ENCODE measurements at regions not wholly inside any gene's neighbourhood (a gene's known extent, or its start where the extent isn't known, plus 50 kb on each side); places are given as distances from the start of the nearest gene placed in this dataset.

- Histone ChIP-seq H4K20me1 (ENCODE audit: insufficient read depth, low read length) (no peaks in the 10 kb centered on the region), H3K4me2 (ENCODE audit: low read length) (no peak overlapping the region), H3K9ac (ENCODE audit: low read length) (no peak overlapping the region), H3K36me3 (replicated peaks; ENCODE audit: low read depth, low read length) (no peaks in the 10 kb centered on the region), H2AFZ (ENCODE audit: low read depth, low read length) (no peak overlapping the region), H3K79me2 (ENCODE audit: low read length) (no peaks in the 10 kb centered on the region), H3K4me1 (ENCODE audit: low read length) (peaks cover 8% of the 10 kb centered on the region), H3K27me3 (ENCODE audit: low read depth, low read length) (no peaks in the 10 kb centered on the region), H3K9me3 (ENCODE audit: insufficient read depth, low read length) (no peaks in the 10 kb centered on the region), H3K4me3 (ENCODE audit: low read length) (no peak overlapping the region), H3K27ac (ENCODE audit: low read length) (no peak overlapping the region)
- TF ChIP-seq EZH2phosphoT487 (IDR thresholded peaks at IDR 0.05; ENCODE audit: low read depth) (no peak), CTCF (IDR thresholded peaks at IDR 0.05; ENCODE audit: low read depth, low read length) (no peak)
Observed at GRCh38 chr20:39702701-39703349, 740.7 kb downstream of the DHX35 start.

- Histone ChIP-seq H3K4me2 (ENCODE audit: low read length) (no peak overlapping the region), H3K36me3 (replicated peaks; ENCODE audit: low read depth, low read length) (no peaks in the 10 kb centered on the region), H2AFZ (ENCODE audit: low read depth, low read length) (no peak overlapping the region), H3K27me3 (ENCODE audit: low read depth, low read length) (no peaks in the 10 kb centered on the region), H3K27ac (ENCODE audit: low read length) (no peak overlapping the region), H3K79me2 (ENCODE audit: low read length) (no peaks in the 10 kb centered on the region), H3K9me3 (ENCODE audit: insufficient read depth, low read length) (no peaks in the 10 kb centered on the region), H3K4me3 (ENCODE audit: low read length) (no peak overlapping the region), H3K9ac (ENCODE audit: low read length) (no peak overlapping the region), H4K20me1 (ENCODE audit: insufficient read depth, low read length) (no peaks in the 10 kb centered on the region), H3K4me1 (ENCODE audit: low read length) (peaks cover 8% of the 10 kb centered on the region)
- TF ChIP-seq EZH2phosphoT487 (IDR thresholded peaks at IDR 0.05; ENCODE audit: low read depth) (no peak), CTCF (IDR thresholded peaks at IDR 0.05; ENCODE audit: low read depth, low read length) (no peak)
Observed at GRCh38 chr20:39700528-39700927, 738.4 kb downstream of the DHX35 start.

- Histone ChIP-seq H3K4me3 (ENCODE audit: low read length) (no peak overlapping the region), H3K36me3 (replicated peaks; ENCODE audit: low read depth, low read length) (no peaks in the 10 kb centered on the region), H3K9me3 (ENCODE audit: insufficient read depth, low read length) (no peaks in the 10 kb centered on the region)
Observed at GRCh38 chr20:39699166-39699725, 737.1 kb downstream of the DHX35 start.

GRCh38 chr20:39698752-39699151 is 736.6 kb downstream of the DHX35 start:
- Histone ChIP-seq H3K36me3 (replicated peaks; ENCODE audit: low read depth, low read length) (no peaks in the 10 kb centered on the region), H3K9me3 (ENCODE audit: insufficient read depth, low read length) (no peaks in the 10 kb centered on the region), H3K27ac (ENCODE audit: low read length) (no peak overlapping the region), H3K9ac (ENCODE audit: low read length) (no peak overlapping the region), H3K27me3 (ENCODE audit: low read depth, low read length) (no peaks in the 10 kb centered on the region), H3K4me3 (ENCODE audit: low read length) (no peak overlapping the region), H3K4me2 (ENCODE audit: low read length) (no peak overlapping the region), H3K4me1 (ENCODE audit: low read length) (peaks cover 8% of the 10 kb centered on the region), H2AFZ (ENCODE audit: low read depth, low read length) (no peak overlapping the region), H3K79me2 (ENCODE audit: low read length) (no peaks in the 10 kb centered on the region), H4K20me1 (ENCODE audit: insufficient read depth, low read length) (no peaks in the 10 kb centered on the region)
- TF ChIP-seq CTCF (IDR thresholded peaks at IDR 0.05; ENCODE audit: low read depth, low read length) (no peak), EZH2phosphoT487 (IDR thresholded peaks at IDR 0.05; ENCODE audit: low read depth) (no peak)

More at GRCh38 chr20:39699166-39699725, 737.1 kb downstream of the DHX35 start:
- Histone ChIP-seq H3K4me1 (ENCODE audit: low read length) (peaks cover 8% of the 10 kb centered on the region), H3K27ac (ENCODE audit: low read length) (no peak overlapping the region), H3K27me3 (ENCODE audit: low read depth, low read length) (no peaks in the 10 kb centered on the region), H3K4me2 (ENCODE audit: low read length) (no peak overlapping the region), H3K9ac (ENCODE audit: low read length) (no peak overlapping the region), H2AFZ (ENCODE audit: low read depth, low read length) (no peak overlapping the region), H4K20me1 (ENCODE audit: insufficient read depth, low read length) (no peaks in the 10 kb centered on the region), H3K79me2 (ENCODE audit: low read length) (no peaks in the 10 kb centered on the region)
- no peak for TF ChIP-seq CTCF (IDR thresholded peaks at IDR 0.05; ENCODE audit: low read depth, low read length)
- TF ChIP-seq EZH2phosphoT487 (IDR thresholded peaks at IDR 0.05; ENCODE audit: low read depth) = no peak
